Ovary (tissue), 3 donors: ENCODE measurements at regions not wholly inside any gene's neighbourhood (a gene's known extent, or its start where the extent isn't known, plus 50 kb on each side); places are given as distances from the start of the nearest gene placed in this dataset.

ENCODE experiments used
- POLR2A ChIP-seq: fragments of 450-650 bp; IDR thresholded peaks from one replicate; pipeline ENCODE4 v1.6.1; 2017; ENCODE audit warnings: antibody characterized with exemption, mild to moderate bottlenecking, moderate library complexity
- TF ChIP-seq, protein P1 (sequence below), 3 donors: fragments of 450-650 bp in 2 of 3; fragments of 200-600 bp in 1 of 3; IDR thresholded peaks; one replicate each; pipeline versions ENCODE4 v1.5.1 to v1.8.0; 2016 to 2022; ENCODE audit warnings: antibody characterized with exemption in 3 of 3, mild to moderate bottlenecking in 1 of 3
- donor health status: DM: no; HTN: no; CAD: no.

DNA sequence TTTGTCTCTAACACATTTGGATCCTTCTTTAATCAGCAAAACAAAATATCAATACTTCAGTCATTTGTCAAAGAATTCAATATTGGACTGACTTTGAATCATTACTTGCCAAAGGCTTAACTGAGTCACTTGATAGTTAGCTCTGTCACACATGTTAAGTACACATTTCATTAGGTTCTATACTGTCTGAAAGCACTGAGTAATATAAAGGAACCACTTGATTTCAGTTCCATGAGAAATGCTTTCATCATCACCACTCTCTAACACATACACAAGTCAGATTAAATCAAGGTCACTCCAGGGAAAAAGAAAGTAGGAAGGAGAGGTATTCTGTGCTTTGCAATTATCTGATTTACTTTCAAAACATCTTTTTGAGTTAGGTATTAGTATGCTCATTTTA, 1233.1 kb downstream of the C4orf33 start:
- no peak for TF ChIP-seq POLR2A
- TF ChIP-seq, protein P1, sequence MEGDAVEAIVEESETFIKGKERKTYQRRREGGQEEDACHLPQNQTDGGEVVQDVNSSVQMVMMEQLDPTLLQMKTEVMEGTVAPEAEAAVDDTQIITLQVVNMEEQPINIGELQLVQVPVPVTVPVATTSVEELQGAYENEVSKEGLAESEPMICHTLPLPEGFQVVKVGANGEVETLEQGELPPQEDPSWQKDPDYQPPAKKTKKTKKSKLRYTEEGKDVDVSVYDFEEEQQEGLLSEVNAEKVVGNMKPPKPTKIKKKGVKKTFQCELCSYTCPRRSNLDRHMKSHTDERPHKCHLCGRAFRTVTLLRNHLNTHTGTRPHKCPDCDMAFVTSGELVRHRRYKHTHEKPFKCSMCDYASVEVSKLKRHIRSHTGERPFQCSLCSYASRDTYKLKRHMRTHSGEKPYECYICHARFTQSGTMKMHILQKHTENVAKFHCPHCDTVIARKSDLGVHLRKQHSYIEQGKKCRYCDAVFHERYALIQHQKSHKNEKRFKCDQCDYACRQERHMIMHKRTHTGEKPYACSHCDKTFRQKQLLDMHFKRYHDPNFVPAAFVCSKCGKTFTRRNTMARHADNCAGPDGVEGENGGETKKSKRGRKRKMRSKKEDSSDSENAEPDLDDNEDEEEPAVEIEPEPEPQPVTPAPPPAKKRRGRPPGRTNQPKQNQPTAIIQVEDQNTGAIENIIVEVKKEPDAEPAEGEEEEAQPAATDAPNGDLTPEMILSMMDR (IDR thresholded peaks at IDR 0.05) = no peak
